HT-29 (cell line): ENCODE measurements at regions not wholly inside any gene's neighbourhood (a gene's known extent, or its start where the extent isn't known, plus 50 kb on each side); places are given as distances from the start of the nearest gene placed in this dataset.
A peak's percentile ranks its signal among the peaks of the same experiment; 100 is the strongest.

Experiments used
- DNase-seq: peaks from one replicate; pipeline ENCODE4 v3.0.0-alpha.2; 2015; ENCODE audit warnings: low spot score

- no peak for DNase-seq
Observed at GRCh38 chr3:118128886-118129285, 905.8 kb downstream of the IGSF11 start.

DNA sequence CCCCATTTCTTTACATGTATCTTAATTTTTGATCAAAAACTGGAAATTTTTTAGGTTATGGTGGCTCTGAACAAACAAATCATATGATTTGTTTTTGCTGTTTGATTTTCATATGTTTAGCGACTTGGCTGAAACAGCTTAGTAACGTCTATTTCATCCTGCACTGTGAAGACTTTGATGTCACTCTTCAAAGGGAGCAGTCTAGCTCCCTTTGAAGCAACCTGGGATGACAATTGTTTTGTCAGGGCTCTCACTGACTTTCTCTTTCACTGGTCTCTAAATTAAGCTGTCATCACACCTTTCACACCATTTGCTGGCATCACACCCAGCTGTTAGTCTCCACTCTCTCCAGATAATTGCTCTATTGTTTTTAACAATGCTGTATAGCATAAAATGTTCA is 896.9 kb downstream of the IGSF11 start:
- no peak for DNase-seq

GRCh38 chr3:118144919-118145318 is 889.7 kb downstream of the IGSF11 start:
- no peak for DNase-seq

- no peak for DNase-seq
Observed at GRCh38 chr3:118146658-118147375, 887.8 kb downstream of the IGSF11 start.

DNA sequence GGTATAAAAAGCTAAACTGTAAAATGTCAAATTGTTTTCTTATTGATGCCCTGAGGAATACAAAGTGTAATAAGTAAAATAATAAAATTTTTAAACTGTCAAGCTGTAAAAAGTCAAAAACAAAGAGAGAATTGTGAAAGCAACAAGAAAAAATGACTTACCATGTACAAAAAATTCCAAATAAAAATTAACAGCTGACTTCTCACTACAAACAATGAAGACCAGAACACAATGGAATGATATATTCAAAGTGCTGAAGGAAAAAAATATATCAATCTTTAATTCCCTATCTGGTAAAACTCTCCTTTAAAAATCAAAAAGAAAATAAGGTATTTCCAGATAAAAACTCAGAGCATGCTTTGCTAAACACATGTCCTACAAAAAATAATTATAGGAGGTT is 883.5 kb downstream of the IGSF11 start:
- no peak for DNase-seq

- peak; percentile 63 for DNase-seq
Observed at GRCh38 chr3:118162627-118163588, 871.7 kb downstream of the IGSF11 start.

GRCh38 chr3:118165413-118165812 is 869.2 kb downstream of the IGSF11 start:
- no peak for DNase-seq

- no peak for DNase-seq
Observed at GRCh38 chr3:118167571-118167970, 867.1 kb downstream of the IGSF11 start.

GRCh38 chr3:118168175-118168574 is 866.5 kb downstream of the IGSF11 start:
- DNase-seq, result no peak

- no peak for DNase-seq
Observed at GRCh38 chr3:118171236-118171852, 863.3 kb downstream of the IGSF11 start.

DNA sequence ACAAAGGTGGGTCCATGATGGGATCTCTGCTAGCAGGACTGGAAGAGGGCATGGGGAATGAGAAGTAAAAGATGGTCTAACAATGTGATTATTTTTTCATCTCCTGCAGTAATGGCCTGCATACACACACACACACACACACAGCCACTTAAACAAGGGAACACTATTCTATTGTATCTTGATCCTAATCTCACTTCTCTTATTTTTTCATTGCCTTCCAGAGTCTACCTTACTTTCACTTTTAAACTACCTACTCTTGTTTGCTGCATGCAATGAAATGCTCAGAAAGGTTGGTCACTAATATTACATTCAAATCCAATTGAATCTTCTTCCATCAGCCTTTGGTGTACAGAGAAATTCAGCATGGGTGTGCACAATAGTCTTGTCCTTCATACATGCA is 853.8 kb downstream of the IGSF11 start:
- no peak for DNase-seq

DNA sequence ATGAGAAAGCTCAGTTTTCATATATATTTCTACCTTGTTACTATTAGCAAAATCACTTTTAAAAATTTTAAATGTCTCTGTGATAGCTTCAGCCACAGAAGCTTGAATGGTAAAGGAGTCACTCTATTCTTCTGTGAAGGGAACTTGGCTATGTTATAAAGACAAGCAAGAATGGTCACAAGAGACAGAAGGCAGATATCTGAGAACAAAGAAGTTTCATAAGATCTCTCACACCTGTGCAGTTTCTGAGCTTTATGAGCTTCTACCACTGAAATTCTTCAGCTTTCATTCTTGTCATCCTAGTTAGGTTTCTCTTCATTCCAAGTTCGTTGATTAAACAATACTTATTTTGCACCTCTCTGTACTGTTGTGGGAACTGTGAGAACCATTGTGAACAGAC is 853.4 kb downstream of the IGSF11 start:
- no peak for DNase-seq

DNA sequence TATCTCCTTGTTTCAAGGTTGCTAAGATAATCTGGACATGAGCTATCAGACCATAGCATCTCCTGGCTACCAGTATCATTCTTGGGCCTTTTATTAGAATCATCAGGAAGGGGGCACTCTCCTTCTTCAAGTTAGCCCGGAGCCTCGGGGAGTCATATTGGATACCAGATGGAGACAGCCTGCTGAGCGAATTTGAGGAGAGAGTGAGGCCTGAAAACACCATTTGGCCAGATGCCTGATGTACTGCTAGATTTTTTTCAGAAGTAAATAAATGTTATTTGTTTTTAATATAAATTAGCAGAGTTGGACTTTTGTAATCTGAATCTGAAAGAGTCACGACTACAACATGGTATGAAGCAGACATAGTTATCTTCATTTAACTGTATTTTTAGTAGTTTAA is 848.6 kb downstream of the IGSF11 start:
- DNase-seq, result no peak

GRCh38 chr3:118187221-118187620 is 847.4 kb downstream of the IGSF11 start:
- no peak for DNase-seq

DNA sequence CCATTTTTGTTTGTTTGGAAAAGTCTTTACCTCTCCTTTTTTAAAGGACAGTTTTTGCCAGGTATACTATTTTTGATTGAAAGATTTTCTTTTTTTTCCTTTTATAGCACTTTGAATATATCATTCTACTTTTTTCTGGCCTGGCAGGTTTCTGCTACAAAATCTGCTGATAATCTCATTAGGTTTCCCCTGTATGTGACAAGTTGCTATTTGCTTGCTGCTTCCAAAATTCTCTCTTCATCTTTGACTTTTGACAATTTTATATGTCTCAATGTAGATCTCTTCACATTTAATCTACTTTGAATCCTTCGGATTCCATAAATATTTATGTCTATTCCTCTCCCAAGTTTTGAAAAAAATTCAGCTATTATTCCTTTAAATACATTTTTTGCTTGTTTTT is 838.5 kb downstream of the IGSF11 start:
- DNase-seq, result no peak

DNA sequence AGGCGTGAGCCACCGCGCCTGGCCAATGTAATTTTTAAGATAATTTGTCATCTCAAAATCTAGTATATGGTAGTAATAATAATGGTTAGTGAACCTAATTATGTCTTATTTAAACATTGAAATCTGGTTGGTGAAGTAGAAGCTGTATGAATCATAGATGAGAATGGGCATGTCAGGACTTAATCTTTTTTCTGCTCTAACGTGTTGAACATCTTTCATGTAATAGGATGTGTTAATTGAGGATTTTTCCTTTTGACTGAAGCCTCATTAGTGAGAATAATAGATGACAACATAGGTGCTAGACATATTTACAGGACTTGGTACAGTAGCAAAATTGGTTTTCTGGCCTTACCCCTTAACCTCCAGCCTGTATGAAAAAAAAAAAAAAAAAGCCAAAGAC is 835.6 kb downstream of the IGSF11 start:
- DNase-seq, result no peak

DNA sequence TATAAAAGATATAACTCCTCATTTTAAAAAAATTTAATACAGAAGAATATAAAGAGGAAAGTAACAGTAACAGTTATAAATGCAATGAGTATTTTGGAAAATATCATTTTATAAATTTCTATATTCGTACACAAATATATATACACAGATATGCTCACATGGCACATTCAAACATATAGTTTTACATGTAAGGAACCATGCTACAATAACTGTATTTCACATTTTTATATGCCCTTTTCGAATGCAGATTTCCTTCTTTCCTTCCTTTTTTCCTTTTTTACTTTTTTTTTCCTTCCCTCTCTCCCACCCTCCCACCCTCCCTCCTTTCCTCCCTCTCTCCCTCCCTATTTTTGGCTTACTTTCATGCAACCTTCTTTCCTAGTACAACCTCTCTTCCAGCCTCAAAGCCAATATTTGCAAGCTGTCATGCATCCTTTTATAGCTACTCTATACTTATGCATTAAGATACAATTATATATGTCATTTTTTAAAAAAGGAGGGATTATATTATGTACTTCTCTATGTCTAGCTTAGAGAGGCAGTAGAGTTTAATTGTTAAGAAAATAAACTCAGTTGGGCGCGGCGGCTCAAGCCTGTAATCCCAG is 830.5 kb downstream of the IGSF11 start:
- DNase-seq, result no peak

GRCh38 chr3:118207271-118207670 is 827.4 kb downstream of the IGSF11 start:
- DNase-seq, result no peak

DNA sequence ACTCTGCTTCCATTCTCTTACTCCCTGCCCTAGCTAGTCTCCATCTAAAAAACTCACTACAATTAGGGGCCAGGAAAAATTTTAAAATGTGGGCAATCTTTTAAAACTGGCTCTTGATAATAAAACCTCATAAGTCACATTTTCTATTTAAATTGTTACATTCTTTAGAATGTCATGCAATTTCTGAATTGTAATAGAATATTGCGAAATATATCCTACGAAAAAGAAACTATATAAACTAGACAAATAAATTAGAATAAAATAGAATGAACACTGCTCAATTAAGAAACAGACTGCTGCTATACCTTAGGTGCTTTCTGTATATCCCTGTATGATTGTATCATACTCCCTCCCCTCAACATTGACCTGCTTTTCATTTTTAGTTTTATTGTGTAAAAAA is 826.0 kb downstream of the IGSF11 start:
- DNase-seq, result no peak

GRCh38 chr3:118213892-118214291 is 820.8 kb downstream of the IGSF11 start:
- DNase-seq, result no peak

DNA sequence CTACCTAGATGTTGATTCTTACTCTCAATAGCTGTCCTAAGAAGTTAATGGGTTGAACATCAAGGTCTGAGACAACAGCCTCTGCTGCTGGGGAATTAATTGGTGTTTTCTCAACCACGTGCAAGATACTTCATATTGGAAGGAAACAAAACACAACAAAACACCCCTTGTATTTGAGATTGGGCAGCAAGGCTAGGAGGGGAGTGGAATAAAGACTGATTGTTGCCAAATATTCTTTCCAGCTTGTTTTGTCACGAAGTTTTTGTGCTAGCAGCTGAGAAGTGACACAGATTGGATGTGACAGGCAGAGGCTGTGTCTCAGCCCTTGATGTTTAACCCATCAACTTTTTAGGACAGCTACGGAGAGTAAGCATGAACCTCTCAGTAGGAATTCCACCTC is 808.4 kb downstream of the IGSF11 start:
- DNase-seq, result no peak

GRCh38 chr3:118227191-118227590 is 807.5 kb downstream of the IGSF11 start:
- no peak for DNase-seq
